ENCODE measurements at regions not wholly inside any gene's neighbourhood (a gene's known extent, or its start where the extent isn't known, plus 50 kb on each side); places are given as distances from the start of the nearest gene placed in this dataset.

- Histone ChIP-seq H2AFZ (ENCODE audit: control insufficient read depth, low read length) (no peak overlapping the region), H4K20me1 (ENCODE audit: control insufficient read depth, extremely low read depth, insufficient read depth, low read length) (no peaks in the 10 kb centered on the region), H3K79me2 (ENCODE audit: control insufficient read depth, insufficient read depth, low read length) (no peaks in the 10 kb centered on the region), H3K4me2 (ENCODE audit: control insufficient read depth, extremely low read depth, insufficient read depth, low read depth, low read length) (no peak overlapping the region), H3K36me3 (ENCODE audit: control insufficient read depth in 2 of 2, extremely low read depth in 1 of 2, insufficient read depth in 2 of 2, low read length in 2 of 2) (no peaks in the 10 kb centered on the region), H3K9ac (ENCODE audit: control insufficient read depth, extremely low read depth, insufficient read depth, low read length) (no peak overlapping the region), H3K27me3 (ENCODE audit: control insufficient read depth, extremely low read depth, insufficient read depth, low read length) (peaks cover 19% of the 10 kb centered on the region), H3K27ac (ENCODE audit: control insufficient read depth, insufficient read depth, low read length) (no peak overlapping the region), H3K4me3 (ENCODE audit: control insufficient read depth in 2 of 3, extremely low read depth in 1 of 3, insufficient read depth in 2 of 3, low read depth in 1 of 3, low read length in 3 of 3) (no peak overlapping the region), H3K9me1 (ENCODE audit: control insufficient read depth, extremely low read depth, insufficient read depth, low read length) (no peaks in the 10 kb centered on the region), H3K9me3 (ENCODE audit: control insufficient read depth, low read depth, low read length) (no peaks in the 10 kb centered on the region), H3K4me1 (ENCODE audit: control insufficient read depth, extremely low read depth, insufficient read depth, low read length) (no peaks in the 10 kb centered on the region)
- no peak for DNase-seq (ENCODE audit: low read depth, low spot score)
- no peak for FAIRE-seq
- dilution Hi-C loops (cut with MboI; ENCODE audit: extremely low pct_ligation_motif_present, low sequenced_read_pairs), result no loop called here
- TF ChIP-seq EZH2 (IDR thresholded peaks at IDR 0.05; ENCODE audit: low read length) (no peak), CTCF (optimal IDR thresholded peaks at IDR 0.05 in 1 of 3, IDR thresholded peaks at IDR 0.05 in 1 of 3, conservative IDR thresholded peaks at IDR 0.05 in 1 of 3; ENCODE audit: extremely low read depth in 1 of 3, insufficient read depth in 2 of 3, low read length in 3 of 3) (no peak)
Measured at GRCh38 chr9:34810187-34810524, 100.2 kb upstream of the CCL21 start.

GRCh38 chr9:34809504-34810186 lies 99.7 kb upstream of the CCL21 start:
- Histone ChIP-seq H3K9me1 (ENCODE audit: control insufficient read depth, extremely low read depth, insufficient read depth, low read length) (no peaks in the 10 kb centered on the region), H4K20me1 (ENCODE audit: control insufficient read depth, extremely low read depth, insufficient read depth, low read length) (no peaks in the 10 kb centered on the region), H3K79me2 (ENCODE audit: control insufficient read depth, insufficient read depth, low read length) (no peaks in the 10 kb centered on the region), H3K4me2 (ENCODE audit: control insufficient read depth, extremely low read depth, insufficient read depth, low read depth, low read length) (peak overlapping the region; percentile 72), H3K27ac (ENCODE audit: control insufficient read depth, insufficient read depth, low read length) (no peak overlapping the region), H3K27me3 (ENCODE audit: control insufficient read depth, extremely low read depth, insufficient read depth, low read length) (peaks cover 19% of the 10 kb centered on the region), H3K36me3 (ENCODE audit: control insufficient read depth in 2 of 2, extremely low read depth in 1 of 2, insufficient read depth in 2 of 2, low read length in 2 of 2) (no peaks in the 10 kb centered on the region), H2AFZ (ENCODE audit: control insufficient read depth, low read length) (peak overlapping the region; percentile 45), H3K9ac (ENCODE audit: control insufficient read depth, extremely low read depth, insufficient read depth, low read length) (no peak overlapping the region), H3K4me3 (ENCODE audit: control insufficient read depth in 2 of 3, extremely low read depth in 1 of 3, insufficient read depth in 2 of 3, low read depth in 1 of 3, low read length in 3 of 3) (peak overlapping the region in 1 of 3 experiments; percentile 3), H3K9me3 (ENCODE audit: control insufficient read depth, low read depth, low read length) (no peaks in the 10 kb centered on the region), H3K4me1 (ENCODE audit: control insufficient read depth, extremely low read depth, insufficient read depth, low read length) (no peaks in the 10 kb centered on the region)
- TF ChIP-seq CTCF (optimal IDR thresholded peaks at IDR 0.05 in 1 of 3, IDR thresholded peaks at IDR 0.05 in 1 of 3, conservative IDR thresholded peaks at IDR 0.05 in 1 of 3; ENCODE audit: extremely low read depth in 1 of 3, insufficient read depth in 2 of 3, low read length in 3 of 3) (peak; percentile 25 to 58 (median 49)), EZH2 (IDR thresholded peaks at IDR 0.05; ENCODE audit: low read length) (no peak)
- DNase-seq (ENCODE audit: low read depth, low spot score) (no peak), FAIRE-seq (no peak)
- dilution Hi-C loops (cut with MboI; ENCODE audit: extremely low pct_ligation_motif_present, low sequenced_read_pairs), result no loop called here
